ENCODE measurements at regions not wholly inside any gene's neighbourhood (a gene's known extent, or its start where the extent isn't known, plus 50 kb on each side); places are given as distances from the start of the nearest gene placed in this dataset.

DNA sequence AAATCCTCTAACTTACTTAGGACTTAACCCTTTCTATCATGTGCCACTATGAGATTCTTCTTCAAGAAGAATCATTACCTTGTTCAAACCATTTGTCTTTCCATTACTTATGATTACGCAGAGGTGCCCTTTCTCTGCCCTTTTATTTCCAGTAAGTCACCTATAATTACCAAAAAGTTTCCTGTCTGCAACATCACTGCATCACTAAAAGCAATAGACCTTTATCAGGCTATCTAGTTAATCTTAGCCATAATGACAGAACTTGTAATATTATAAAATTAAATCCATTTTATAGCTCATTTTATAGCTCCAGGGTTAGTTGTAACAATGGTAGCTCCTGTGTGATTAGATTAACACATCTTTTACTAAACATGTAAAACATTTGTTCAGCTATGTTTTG is 673.6 kb upstream of the PITX2 start:
- Histone ChIP-seq H3K4me3 (ENCODE audit: low read length in 3 of 3) (no peak overlapping the region), H3K9ac (ENCODE audit: low read length in 3 of 3) (no peak overlapping the region), H3K27ac (ENCODE audit: low read depth in 2 of 2, low read length in 2 of 2) (no peak overlapping the region), H3K9me3 (ENCODE audit: control insufficient read depth in 2 of 3, insufficient read depth in 1 of 3, low read length in 3 of 3) (no peaks in the 10 kb centered on the region), H3K36me3 (ENCODE audit: control insufficient read depth in 2 of 3, insufficient read depth in 3 of 3, low read length in 3 of 3) (no peaks in the 10 kb centered on the region), H3K27me3 (ENCODE audit: control insufficient read depth, insufficient read depth, low read length) (no peaks in the 10 kb centered on the region), H3K4me1 (ENCODE audit: control insufficient read depth in 2 of 3, insufficient read depth in 2 of 3, low read depth in 1 of 3, low read length in 3 of 3) (no peaks in the 10 kb centered on the region)
- intact Hi-C loops (cut with DNase I): no loop called here
- DNase-seq (no peak), FAIRE-seq (no peak)
- TF ChIP-seq, protein P1, sequence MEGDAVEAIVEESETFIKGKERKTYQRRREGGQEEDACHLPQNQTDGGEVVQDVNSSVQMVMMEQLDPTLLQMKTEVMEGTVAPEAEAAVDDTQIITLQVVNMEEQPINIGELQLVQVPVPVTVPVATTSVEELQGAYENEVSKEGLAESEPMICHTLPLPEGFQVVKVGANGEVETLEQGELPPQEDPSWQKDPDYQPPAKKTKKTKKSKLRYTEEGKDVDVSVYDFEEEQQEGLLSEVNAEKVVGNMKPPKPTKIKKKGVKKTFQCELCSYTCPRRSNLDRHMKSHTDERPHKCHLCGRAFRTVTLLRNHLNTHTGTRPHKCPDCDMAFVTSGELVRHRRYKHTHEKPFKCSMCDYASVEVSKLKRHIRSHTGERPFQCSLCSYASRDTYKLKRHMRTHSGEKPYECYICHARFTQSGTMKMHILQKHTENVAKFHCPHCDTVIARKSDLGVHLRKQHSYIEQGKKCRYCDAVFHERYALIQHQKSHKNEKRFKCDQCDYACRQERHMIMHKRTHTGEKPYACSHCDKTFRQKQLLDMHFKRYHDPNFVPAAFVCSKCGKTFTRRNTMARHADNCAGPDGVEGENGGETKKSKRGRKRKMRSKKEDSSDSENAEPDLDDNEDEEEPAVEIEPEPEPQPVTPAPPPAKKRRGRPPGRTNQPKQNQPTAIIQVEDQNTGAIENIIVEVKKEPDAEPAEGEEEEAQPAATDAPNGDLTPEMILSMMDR (IDR thresholded peaks at IDR 0.05; ENCODE audit: borderline replicate concordance, extremely low read depth, insufficient read depth): no peak

DNA sequence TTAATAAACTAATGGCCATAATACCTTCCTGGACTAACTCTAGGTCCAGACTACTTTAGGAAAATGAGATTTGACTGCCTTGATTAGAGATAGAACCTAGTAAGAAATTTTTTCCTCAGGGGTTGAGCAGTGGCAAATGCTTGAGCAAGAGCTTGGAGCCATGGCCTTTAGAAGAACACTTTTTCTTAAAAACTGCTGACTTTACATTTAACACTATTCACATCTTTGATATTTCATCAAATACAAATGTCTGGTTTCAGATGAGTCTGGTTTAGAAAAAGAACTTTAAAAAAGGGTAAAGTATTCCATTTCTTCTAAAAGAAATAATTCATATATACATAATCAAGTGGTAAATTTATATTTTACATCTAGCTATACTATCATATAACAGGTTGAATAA is 680.9 kb upstream of the PITX2 start:
- TF ChIP-seq, protein P1 (IDR thresholded peaks at IDR 0.05; ENCODE audit: borderline replicate concordance, extremely low read depth, insufficient read depth): no peak
- Histone ChIP-seq H3K27me3 (ENCODE audit: control insufficient read depth, insufficient read depth, low read length) (no peaks in the 10 kb centered on the region), H3K9ac (ENCODE audit: low read length in 3 of 3) (no peak overlapping the region), H3K27ac (ENCODE audit: low read depth in 2 of 2, low read length in 2 of 2) (no peak overlapping the region), H3K36me3 (ENCODE audit: control insufficient read depth in 2 of 3, insufficient read depth in 3 of 3, low read length in 3 of 3) (no peaks in the 10 kb centered on the region), H3K4me3 (ENCODE audit: low read length in 3 of 3) (no peak overlapping the region), H3K4me1 (ENCODE audit: control insufficient read depth in 2 of 3, insufficient read depth in 2 of 3, low read depth in 1 of 3, low read length in 3 of 3) (no peaks in the 10 kb centered on the region), H3K9me3 (ENCODE audit: control insufficient read depth in 2 of 3, insufficient read depth in 1 of 3, low read length in 3 of 3) (no peaks in the 10 kb centered on the region)
- DNase-seq (no peak), FAIRE-seq (peak; percentile 44)
- intact Hi-C loops (cut with DNase I): no loop called here

DNA sequence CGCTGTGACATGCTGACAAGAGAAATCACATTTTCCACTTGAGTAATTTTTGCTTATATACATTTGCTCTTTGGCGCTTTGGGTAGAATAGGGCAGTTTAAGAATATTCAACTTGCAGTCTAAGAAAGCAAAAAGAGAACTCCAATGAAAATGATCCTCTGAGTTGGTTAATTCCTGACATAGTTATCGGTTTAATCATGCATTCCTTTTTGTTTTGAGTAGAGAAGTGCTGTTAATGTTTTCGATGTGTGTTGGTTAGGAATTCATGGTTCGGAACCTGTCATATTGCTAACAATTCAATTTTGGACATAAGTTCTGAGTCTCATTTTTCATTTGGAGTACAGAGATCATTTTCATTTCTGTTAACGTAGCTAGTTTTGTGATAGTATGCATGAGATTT is 700.6 kb upstream of the PITX2 start:
- Histone ChIP-seq H3K4me1 (ENCODE audit: control insufficient read depth in 2 of 3, insufficient read depth in 2 of 3, low read depth in 1 of 3, low read length in 3 of 3) (no peaks in the 10 kb centered on the region), H3K9me3 (ENCODE audit: control insufficient read depth in 2 of 3, insufficient read depth in 1 of 3, low read length in 3 of 3) (no peaks in the 10 kb centered on the region), H3K9ac (ENCODE audit: low read length in 3 of 3) (peak overlapping the region in 1 of 3 donors; percentile 3), H3K4me3 (ENCODE audit: low read length in 3 of 3) (peak overlapping the region in 1 of 3 donors; percentile 25), H3K27me3 (ENCODE audit: control insufficient read depth, insufficient read depth, low read length) (no peaks in the 10 kb centered on the region), H3K36me3 (ENCODE audit: control insufficient read depth in 2 of 3, insufficient read depth in 3 of 3, low read length in 3 of 3) (no peaks in the 10 kb centered on the region), H3K27ac (ENCODE audit: low read depth in 2 of 2, low read length in 2 of 2) (no peak overlapping the region)
- TF ChIP-seq, protein P1 (IDR thresholded peaks at IDR 0.05; ENCODE audit: borderline replicate concordance, extremely low read depth, insufficient read depth): no peak
- peak in 2 of 5 donors; percentile 7 for DNase-seq
- intact Hi-C loops (cut with DNase I): no loop called here
- FAIRE-seq: no peak

DNA sequence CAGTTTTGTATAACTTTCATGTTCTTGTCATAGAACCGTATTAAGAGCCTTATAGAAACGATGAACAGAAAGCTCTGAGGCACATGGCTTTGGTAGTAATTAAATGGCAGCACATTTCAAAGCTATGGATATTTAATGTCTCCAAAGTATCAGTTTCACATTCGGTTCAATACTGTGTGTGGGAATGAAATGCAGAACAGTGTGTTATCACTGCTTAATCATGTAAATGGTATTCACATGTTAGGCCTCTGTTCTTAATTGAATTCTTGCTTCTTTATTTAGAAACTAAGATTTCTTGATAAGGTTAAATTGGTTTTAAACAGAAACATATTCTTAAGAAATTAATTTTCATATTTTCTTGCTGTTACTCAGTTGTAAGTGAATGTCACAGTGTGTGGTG is 701.0 kb upstream of the PITX2 start:
- DNase-seq: no peak
- Histone ChIP-seq H3K9me3 (ENCODE audit: control insufficient read depth in 2 of 3, insufficient read depth in 1 of 3, low read length in 3 of 3) (no peaks in the 10 kb centered on the region), H3K36me3 (ENCODE audit: control insufficient read depth in 2 of 3, insufficient read depth in 3 of 3, low read length in 3 of 3) (no peaks in the 10 kb centered on the region), H3K4me3 (ENCODE audit: low read length in 3 of 3) (peak overlapping the region in 1 of 3 donors; percentile 25), H3K9ac (ENCODE audit: low read length in 3 of 3) (peak overlapping the region in 1 of 3 donors; percentile 3), H3K27ac (ENCODE audit: low read depth in 2 of 2, low read length in 2 of 2) (no peak overlapping the region), H3K4me1 (ENCODE audit: control insufficient read depth in 2 of 3, insufficient read depth in 2 of 3, low read depth in 1 of 3, low read length in 3 of 3) (no peaks in the 10 kb centered on the region), H3K27me3 (ENCODE audit: control insufficient read depth, insufficient read depth, low read length) (no peaks in the 10 kb centered on the region)
- FAIRE-seq: no peak
- intact Hi-C loops (cut with DNase I): no loop called here
- TF ChIP-seq, protein P1 (IDR thresholded peaks at IDR 0.05; ENCODE audit: borderline replicate concordance, extremely low read depth, insufficient read depth): no peak
